GM23338 (cell line): ENCODE measurements at regions not wholly inside any gene's neighbourhood (a gene's known extent, or its start where the extent isn't known, plus 50 kb on each side); places are given as distances from the start of the nearest gene placed in this dataset.

Source experiments
- CREB1 ChIP-seq: fragments of 250-450 bp; sonication (Bioruptor Pico); IDR thresholded peaks from 2 replicates; pipeline ENCODE4 v1.5.0; 2020; ENCODE audit warnings: low read depth, mild to moderate bottlenecking, moderate library complexity
- EZH2 ChIP-seq: fragments of 200-600 bp; sonication (generic); IDR thresholded peaks from one replicate; pipeline ENCODE4 v1.8.0; 2017; ENCODE audit warnings: antibody characterized with exemption, mild to moderate bottlenecking, low read depth; ENCODE audit not compliant: unreplicated experiment
- EZH2phosphoT487 ChIP-seq: fragments of 200-600 bp; sonication (generic); IDR thresholded peaks from one replicate; pipeline ENCODE4 v1.8.1; 2018; ENCODE audit warnings: antibody characterized with exemption; ENCODE audit not compliant: unreplicated experiment
- STAT1 ChIP-seq: IDR thresholded peaks from one replicate; pipeline ENCODE4 v1.6.1; 2016; ENCODE audit warnings: antibody characterized with exemption; ENCODE audit not compliant: unreplicated experiment
- ZNF114 ChIP-seq: fragments of 250-450 bp; sonication (Bioruptor Pico); IDR thresholded peaks from 2 replicates; pipeline ENCODE4 v1.5.0; 2020; ENCODE audit warnings: mild to moderate bottlenecking, moderate library complexity
- TF ChIP-seq, protein P1 (sequence below): fragments of 250-450 bp; sonication (Bioruptor Pico); IDR thresholded peaks from 2 replicates; pipeline ENCODE4 v1.5.0; 2020; ENCODE audit warnings: mild to moderate bottlenecking, moderate library complexity
- TF ChIP-seq, protein P2 (sequence below), 2 experiments: fragments of 200-600 bp in 1 of 2; sonication (generic) in 1 of 2; conservative IDR thresholded peaks; 2 replicates each; pipeline versions ENCODE4 v1.5.1 to v1.6.1; 2016 to 2017; ENCODE audit warnings: antibody characterized with exemption in 2 of 2, low read depth in 2 of 2, mild to moderate bottlenecking in 2 of 2, moderate library complexity in 1 of 2

DNA sequence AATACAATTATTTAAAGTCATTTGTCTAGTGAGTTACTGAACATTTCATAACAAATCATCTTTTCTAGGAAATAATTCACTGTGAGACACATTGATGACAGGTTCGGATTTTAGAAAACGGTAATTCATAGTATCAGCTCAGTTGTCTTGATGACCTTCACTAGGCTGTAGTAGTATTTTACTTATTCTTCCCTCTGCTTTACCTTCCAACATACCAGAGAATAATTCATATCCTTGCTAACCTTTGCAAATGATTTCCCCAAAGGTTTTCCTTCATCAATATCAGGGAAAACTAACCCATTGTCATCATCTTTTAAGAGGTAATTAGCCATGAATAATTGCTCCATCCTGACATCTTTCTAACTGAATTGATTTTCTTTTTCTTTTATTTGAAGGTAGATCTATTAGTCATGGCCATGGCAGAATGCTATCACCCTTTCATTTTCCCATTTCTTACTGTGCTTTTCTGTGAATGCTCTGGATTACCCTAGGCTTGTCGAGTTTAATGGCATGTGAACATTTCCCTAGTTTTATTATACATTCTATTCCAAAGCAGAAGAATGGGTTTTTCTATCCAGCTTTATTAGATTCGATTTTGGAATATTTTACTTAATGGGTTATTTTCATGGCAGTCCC lies 299.2 kb downstream of the OLFM4 start (continued):
- TF ChIP-seq, protein P1, sequence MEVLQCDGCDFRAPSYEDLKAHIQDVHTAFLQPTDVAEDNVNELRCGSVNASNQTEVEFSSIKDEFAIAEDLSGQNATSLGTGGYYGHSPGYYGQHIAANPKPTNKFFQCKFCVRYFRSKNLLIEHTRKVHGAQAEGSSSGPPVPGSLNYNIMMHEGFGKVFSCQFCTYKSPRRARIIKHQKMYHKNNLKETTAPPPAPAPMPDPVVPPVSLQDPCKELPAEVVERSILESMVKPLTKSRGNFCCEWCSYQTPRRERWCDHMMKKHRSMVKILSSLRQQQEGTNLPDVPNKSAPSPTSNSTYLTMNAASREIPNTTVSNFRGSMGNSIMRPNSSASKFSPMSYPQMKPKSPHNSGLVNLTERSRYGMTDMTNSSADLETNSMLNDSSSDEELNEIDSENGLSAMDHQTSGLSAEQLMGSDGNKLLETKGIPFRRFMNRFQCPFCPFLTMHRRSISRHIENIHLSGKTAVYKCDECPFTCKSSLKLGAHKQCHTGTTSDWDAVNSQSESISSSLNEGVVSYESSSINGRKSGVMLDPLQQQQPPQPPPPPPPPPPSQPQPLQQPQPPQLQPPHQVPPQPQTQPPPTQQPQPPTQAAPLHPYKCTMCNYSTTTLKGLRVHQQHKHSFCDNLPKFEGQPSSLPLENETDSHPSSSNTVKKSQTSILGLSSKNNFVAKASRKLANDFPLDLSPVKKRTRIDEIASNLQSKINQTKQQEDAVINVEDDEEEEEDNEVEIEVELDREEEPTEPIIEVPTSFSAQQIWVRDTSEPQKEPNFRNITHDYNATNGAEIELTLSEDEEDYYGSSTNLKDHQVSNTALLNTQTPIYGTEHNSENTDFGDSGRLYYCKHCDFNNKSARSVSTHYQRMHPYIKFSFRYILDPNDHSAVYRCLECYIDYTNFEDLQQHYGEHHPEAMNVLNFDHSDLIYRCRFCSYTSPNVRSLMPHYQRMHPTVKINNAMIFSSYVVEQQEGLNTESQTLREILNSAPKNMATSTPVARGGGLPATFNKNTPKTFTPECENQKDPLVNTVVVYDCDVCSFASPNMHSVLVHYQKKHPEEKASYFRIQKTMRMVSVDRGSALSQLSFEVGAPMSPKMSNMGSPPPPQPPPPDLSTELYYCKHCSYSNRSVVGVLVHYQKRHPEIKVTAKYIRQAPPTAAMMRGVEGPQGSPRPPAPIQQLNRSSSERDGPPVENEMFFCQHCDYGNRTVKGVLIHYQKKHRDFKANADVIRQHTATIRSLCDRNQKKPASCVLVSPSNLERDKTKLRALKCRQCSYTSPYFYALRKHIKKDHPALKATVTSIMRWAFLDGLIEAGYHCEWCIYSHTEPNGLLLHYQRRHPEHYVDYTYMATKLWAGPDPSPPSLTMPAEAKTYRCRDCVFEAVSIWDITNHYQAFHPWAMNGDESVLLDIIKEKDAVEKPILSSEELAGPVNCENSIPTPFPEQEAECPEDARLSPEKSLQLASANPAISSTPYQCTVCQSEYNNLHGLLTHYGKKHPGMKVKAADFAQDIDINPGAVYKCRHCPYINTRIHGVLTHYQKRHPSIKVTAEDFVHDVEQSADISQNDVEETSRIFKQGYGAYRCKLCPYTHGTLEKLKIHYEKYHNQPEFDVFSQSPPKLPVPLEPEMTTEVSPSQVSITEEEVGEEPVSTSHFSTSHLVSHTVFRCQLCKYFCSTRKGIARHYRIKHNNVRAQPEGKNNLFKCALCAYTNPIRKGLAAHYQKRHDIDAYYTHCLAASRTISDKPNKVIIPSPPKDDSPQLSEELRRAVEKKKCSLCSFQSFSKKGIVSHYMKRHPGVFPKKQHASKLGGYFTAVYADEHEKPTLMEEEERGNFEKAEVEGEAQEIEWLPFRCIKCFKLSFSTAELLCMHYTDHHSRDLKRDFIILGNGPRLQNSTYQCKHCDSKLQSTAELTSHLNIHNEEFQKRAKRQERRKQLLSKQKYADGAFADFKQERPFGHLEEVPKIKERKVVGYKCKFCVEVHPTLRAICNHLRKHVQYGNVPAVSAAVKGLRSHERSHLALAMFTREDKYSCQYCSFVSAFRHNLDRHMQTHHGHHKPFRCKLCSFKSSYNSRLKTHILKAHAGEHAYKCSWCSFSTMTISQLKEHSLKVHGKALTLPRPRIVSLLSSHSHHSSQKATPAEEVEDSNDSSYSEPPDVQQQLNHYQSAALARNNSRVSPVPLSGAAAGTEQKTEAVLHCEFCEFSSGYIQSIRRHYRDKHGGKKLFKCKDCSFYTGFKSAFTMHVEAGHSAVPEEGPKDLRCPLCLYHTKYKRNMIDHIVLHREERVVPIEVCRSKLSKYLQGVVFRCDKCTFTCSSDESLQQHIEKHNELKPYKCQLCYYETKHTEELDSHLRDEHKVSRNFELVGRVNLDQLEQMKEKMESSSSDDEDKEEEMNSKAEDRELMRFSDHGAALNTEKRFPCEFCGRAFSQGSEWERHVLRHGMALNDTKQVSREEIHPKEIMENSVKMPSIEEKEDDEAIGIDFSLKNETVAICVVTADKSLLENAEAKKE (CRISPR knock-in tag): no peak
- TF ChIP-seq, protein P2, sequence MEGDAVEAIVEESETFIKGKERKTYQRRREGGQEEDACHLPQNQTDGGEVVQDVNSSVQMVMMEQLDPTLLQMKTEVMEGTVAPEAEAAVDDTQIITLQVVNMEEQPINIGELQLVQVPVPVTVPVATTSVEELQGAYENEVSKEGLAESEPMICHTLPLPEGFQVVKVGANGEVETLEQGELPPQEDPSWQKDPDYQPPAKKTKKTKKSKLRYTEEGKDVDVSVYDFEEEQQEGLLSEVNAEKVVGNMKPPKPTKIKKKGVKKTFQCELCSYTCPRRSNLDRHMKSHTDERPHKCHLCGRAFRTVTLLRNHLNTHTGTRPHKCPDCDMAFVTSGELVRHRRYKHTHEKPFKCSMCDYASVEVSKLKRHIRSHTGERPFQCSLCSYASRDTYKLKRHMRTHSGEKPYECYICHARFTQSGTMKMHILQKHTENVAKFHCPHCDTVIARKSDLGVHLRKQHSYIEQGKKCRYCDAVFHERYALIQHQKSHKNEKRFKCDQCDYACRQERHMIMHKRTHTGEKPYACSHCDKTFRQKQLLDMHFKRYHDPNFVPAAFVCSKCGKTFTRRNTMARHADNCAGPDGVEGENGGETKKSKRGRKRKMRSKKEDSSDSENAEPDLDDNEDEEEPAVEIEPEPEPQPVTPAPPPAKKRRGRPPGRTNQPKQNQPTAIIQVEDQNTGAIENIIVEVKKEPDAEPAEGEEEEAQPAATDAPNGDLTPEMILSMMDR (conservative IDR thresholded peaks at IDR 0.05; ENCODE audit: low read depth in 2 of 2): no peak
- no peak for TF ChIP-seq EZH2
- TF ChIP-seq EZH2phosphoT487: no peak
- TF ChIP-seq CREB1 (CRISPR knock-in tag): no peak
- no peak for TF ChIP-seq STAT1
- no peak for TF ChIP-seq ZNF114 (CRISPR knock-in tag)
